Astrocyte of the spinal cord (primary cell): ENCODE measurements at regions not wholly inside any gene's neighbourhood (a gene's known extent, or its start where the extent isn't known, plus 50 kb on each side); places are given as distances from the start of the nearest gene placed in this dataset.

Experiments
- DNase-seq: peaks from one replicate; pipeline ENCODE4 v3.0.0; 2011; ENCODE audit warnings: low read depth, low spot score
- H3K4me3 ChIP-seq: 2 replicates; pipeline ENCODE4 v1.5.1; 2011; ENCODE audit warnings: low read depth, mild to moderate bottlenecking, low read length, moderate library complexity
- CTCF ChIP-seq: IDR thresholded peaks from 2 replicates; pipeline ENCODE4 v1.5.1; 2012; ENCODE audit warnings: low read depth, mild to moderate bottlenecking, low read length, inconsistent platforms
- in situ Hi-C: cut with HindIII; loops from 2 replicates; pipeline ENCODE4 v1.10.0; 2017; ENCODE audit warnings: low sequenced_read_pairs

GRCh38 chr20:7601431-7601830, 338.8 kb downstream of the HAO1 start:
- TF ChIP-seq CTCF: no peak
- H3K4me3 ChIP-seq: no peak overlapping the region

GRCh38 chr20:7606941-7607340, 333.3 kb downstream of the HAO1 start:
- in situ Hi-C loops: no loop called here
- DNase-seq: no peak
- H3K4me3 ChIP-seq: no peak overlapping the region
- no peak for TF ChIP-seq CTCF

More at GRCh38 chr20:7601431-7601830, 338.8 kb downstream of the HAO1 start:
- in situ Hi-C loops: no loop called here
- no peak for DNase-seq

- no peak overlapping the region for H3K4me3 ChIP-seq
- in situ Hi-C loops: no loop called here
- peak; percentile 7 for DNase-seq
- no peak for TF ChIP-seq CTCF
These were observed 332.0 kb downstream of the HAO1 start for GRCh38 chr20:7608250-7608649.

GRCh38 chr20:7609251-7609650, 331.0 kb downstream of the HAO1 start:
- DNase-seq: no peak
- TF ChIP-seq CTCF: no peak
- in situ Hi-C loops: no loop called here
- H3K4me3 ChIP-seq: no peak overlapping the region

- no peak for TF ChIP-seq CTCF
- in situ Hi-C loops: no loop called here
- no peak for DNase-seq
- no peak overlapping the region for H3K4me3 ChIP-seq
These were observed 329.6 kb downstream of the HAO1 start for GRCh38 chr20:7610681-7611080.

GRCh38 chr20:7617797-7618196, 322.5 kb downstream of the HAO1 start:
- no peak for DNase-seq
- TF ChIP-seq CTCF: no peak
- in situ Hi-C loops: no loop called here
- no peak overlapping the region for H3K4me3 ChIP-seq

- no peak for DNase-seq
- in situ Hi-C loops: no loop called here
- TF ChIP-seq CTCF: no peak
- no peak overlapping the region for H3K4me3 ChIP-seq
These were observed 317.8 kb downstream of the HAO1 start for GRCh38 chr20:7622399-7622961.
